ENCODE measurements at regions not wholly inside any gene's neighbourhood (a gene's known extent, or its start where the extent isn't known, plus 50 kb on each side); places are given as distances from the start of the nearest gene placed in this dataset.

DNA sequence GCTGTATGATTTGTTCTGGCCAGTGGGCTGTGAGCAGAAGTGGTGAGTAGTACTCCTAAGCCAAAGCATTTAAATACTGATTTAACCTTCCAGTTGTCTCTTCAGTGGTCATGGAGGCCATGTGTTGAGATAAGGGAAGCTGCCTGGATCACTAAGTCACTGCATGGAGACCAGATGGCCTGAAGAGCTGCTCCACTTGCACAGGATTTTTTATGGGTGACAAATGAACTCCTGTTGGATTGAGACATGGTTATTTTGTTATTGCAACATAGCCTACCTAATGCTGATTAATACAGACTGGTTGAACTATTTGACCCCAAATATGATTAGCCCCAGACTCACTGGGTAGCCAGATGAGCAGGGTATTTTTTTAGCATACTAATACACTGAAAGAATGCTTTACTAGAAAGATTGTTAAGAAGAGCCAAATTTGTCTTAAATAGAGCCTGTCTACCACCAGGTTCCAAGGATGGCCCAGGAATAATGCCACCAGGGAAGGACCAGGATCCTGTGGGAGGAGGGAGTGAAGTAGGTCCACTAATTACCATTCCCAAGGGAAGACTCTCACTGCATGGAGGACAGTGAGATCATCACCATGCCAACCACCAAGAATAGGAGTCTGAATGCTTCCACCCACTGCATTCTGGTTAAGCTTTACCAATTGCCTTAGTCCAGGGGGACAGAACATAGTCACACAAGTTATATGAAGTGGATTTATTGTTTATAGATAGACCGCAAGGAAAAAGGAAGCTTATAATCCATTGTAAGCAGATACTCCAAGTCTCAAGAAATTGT, 187.4 kb upstream of the IRX6 start:
- no peak overlapping the region for H3K27ac ChIP-seq
- DNase-seq (ENCODE audit: low spot score), result no peak
- ChIA-PET POLR2A (ENCODE audit: low non-redundant PET) (no interaction called here), CTCF (interaction anchor here (0.5 kb wide), 1 partner anchor 450 kb away, joined by 4 read pairs; no protein-coding TSS in a partner anchor)
- TF ChIP-seq, protein P1, sequence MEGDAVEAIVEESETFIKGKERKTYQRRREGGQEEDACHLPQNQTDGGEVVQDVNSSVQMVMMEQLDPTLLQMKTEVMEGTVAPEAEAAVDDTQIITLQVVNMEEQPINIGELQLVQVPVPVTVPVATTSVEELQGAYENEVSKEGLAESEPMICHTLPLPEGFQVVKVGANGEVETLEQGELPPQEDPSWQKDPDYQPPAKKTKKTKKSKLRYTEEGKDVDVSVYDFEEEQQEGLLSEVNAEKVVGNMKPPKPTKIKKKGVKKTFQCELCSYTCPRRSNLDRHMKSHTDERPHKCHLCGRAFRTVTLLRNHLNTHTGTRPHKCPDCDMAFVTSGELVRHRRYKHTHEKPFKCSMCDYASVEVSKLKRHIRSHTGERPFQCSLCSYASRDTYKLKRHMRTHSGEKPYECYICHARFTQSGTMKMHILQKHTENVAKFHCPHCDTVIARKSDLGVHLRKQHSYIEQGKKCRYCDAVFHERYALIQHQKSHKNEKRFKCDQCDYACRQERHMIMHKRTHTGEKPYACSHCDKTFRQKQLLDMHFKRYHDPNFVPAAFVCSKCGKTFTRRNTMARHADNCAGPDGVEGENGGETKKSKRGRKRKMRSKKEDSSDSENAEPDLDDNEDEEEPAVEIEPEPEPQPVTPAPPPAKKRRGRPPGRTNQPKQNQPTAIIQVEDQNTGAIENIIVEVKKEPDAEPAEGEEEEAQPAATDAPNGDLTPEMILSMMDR (conservative IDR thresholded peaks at IDR 0.05; ENCODE audit: low read depth), result no peak

DNA sequence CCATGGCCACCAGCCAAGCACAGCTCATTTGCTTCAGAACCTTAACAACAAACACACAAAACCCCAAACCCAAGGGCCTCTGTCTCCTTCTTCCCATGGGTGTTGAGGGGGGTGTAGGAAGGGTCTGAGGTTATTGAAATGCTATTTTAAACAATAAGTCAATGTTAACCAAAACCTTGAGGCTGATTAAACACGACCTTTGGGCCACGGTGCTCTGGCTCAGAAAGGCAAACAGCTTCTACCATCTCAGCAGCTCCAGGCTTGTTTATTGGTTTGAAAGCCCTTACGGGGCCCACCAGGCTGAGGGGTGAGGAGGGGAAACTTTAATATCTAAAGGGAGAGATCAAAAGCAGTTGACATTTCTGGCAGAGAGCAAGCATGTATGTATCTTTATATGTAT, 185.7 kb upstream of the IRX6 start:
- DNase-seq (ENCODE audit: low spot score), result no peak
- ChIA-PET CTCF (interaction anchor here (0.8 kb wide), 1 partner anchor 39 kb away, joined by 3 read pairs; no protein-coding TSS in a partner anchor), POLR2A (ENCODE audit: low non-redundant PET) (no interaction called here)
- H3K27ac ChIP-seq, result no peak overlapping the region
- TF ChIP-seq, protein P1 (conservative IDR thresholded peaks at IDR 0.05; ENCODE audit: low read depth), result no peak

DNA sequence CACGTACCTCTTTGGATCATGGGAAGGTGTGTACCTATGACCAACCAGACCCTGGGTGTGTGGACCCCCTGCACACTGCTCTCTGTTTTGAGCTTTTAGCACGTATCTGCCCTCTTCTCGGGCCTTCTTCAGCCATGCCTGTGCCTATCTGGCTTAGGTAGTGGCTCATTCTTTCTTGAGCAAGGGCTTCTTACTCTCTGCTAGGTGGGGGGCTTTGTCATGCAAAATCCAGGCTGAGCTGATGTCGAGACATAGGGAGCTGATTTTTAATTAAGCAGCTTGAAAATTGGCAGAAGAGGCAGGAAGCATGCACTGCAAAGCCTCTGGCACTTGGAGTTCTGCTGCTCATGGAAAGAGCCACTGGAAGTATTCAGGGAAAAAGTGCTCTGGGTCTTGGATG, 181.6 kb upstream of the IRX6 start:
- ChIA-PET CTCF (no interaction called here), POLR2A (ENCODE audit: low non-redundant PET) (no interaction called here)
- TF ChIP-seq, protein P1 (conservative IDR thresholded peaks at IDR 0.05; ENCODE audit: low read depth), result no peak
- no peak for DNase-seq (ENCODE audit: low spot score)
- H3K27ac ChIP-seq, result no peak overlapping the region

DNA sequence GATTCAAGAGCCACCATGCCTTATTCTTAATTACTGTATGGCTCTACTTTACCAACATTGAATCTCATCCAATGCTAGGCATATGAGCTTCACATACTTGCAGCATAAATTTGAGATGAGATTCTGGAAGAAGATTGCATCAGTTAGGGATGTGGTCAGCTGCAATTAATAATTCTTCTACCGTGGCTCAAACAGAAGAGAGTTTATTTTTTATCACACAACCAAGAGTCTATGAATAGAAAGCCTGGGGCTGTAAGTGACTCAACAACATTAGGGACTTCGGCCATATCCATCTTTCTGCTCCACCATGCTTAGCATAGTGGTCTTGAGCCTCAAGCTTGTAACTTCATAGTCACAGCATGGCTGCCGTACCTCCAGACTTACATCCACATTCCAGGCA, 179.4 kb upstream of the IRX6 start:
- no peak overlapping the region for H3K27ac ChIP-seq
- no peak for DNase-seq (ENCODE audit: low spot score)
- TF ChIP-seq, protein P1 (conservative IDR thresholded peaks at IDR 0.05; ENCODE audit: low read depth), result no peak
- POLR2A ChIA-PET (ENCODE audit: low non-redundant PET), result no interaction called here
- CTCF ChIA-PET, result interaction anchor here (0.6 to 0.7 kb wide), 2 partner anchors 58 to 1474 kb away, joined by 3 to 4 read pairs; no protein-coding TSS in a partner anchor

DNA sequence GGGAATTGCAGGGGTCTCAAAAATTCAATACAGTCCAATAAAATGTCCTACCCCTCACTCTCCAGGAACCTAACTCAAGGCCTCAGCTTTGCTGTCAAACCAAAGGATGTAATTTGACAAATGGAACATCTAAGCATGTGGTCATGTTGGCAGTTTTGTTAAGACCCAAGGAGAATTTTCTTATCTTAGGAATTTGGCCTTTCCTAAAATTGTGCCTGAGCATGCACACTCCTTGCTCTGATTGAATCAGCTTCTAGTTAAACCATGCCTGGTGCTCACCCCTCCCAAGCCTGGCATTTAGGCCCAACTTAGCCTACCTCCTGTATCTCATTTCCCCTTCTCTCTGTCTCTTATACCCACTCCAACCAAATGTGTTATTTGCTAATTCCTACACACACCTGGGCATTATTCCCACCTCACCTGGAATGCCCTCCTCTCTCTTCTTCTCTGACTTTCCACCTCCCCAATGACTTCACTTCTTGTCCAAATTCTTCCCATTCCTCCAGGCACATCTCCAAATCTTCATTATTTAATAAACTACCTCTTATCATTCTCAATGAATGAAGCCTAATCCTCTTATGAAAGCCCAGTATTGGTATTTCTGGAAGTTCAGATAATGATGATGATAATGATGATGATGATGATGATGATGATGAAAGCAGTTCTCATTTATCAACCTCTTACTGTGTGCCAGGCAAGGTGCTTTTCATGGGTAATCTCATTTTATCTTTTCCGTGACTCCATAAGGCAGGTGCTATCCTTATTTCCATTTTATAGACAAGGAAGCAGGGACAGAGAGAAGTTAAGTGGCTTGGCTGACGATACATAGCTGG, 178.0 kb upstream of the IRX6 start:
- ChIA-PET CTCF (no interaction called here), POLR2A (ENCODE audit: low non-redundant PET) (no interaction called here)
- no peak overlapping the region for H3K27ac ChIP-seq
- no peak for DNase-seq (ENCODE audit: low spot score)
- TF ChIP-seq, protein P1 (conservative IDR thresholded peaks at IDR 0.05; ENCODE audit: low read depth), result no peak

DNA sequence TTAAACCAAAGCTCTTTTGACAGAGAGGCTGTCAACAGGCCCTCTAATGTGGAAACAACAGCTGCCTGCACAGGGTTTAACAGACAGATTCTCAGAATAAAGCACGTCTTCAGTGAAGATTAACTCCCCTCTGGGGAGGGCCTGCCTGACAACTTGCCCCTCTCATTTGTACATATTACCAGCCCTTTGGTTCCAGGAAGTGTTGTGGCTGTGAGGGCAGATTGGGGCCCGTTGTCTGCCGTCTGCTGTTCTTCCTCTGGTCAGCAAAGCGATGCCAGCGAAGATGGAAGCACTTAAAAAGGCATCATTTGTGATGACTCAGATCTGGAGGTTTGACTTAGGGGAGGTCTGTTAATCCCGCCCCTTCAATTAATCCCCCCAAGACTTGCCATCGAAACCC, 177.0 kb upstream of the IRX6 start:
- CTCF ChIA-PET, result no interaction called here
- no peak for DNase-seq (ENCODE audit: low spot score)
- no peak overlapping the region for H3K27ac ChIP-seq
- POLR2A ChIA-PET (ENCODE audit: low non-redundant PET), result no interaction called here
- TF ChIP-seq, protein P1 (conservative IDR thresholded peaks at IDR 0.05; ENCODE audit: low read depth), result no peak
